ENCODE measurements at regions not wholly inside any gene's neighbourhood (a gene's known extent, or its start where the extent isn't known, plus 50 kb on each side); places are given as distances from the start of the nearest gene placed in this dataset.
"Not testable (repeated sequence)": the region's sequence is repeated elsewhere in the genome, so short reads cannot be mapped to it uniquely, and the experiment has no call there.

DNA sequence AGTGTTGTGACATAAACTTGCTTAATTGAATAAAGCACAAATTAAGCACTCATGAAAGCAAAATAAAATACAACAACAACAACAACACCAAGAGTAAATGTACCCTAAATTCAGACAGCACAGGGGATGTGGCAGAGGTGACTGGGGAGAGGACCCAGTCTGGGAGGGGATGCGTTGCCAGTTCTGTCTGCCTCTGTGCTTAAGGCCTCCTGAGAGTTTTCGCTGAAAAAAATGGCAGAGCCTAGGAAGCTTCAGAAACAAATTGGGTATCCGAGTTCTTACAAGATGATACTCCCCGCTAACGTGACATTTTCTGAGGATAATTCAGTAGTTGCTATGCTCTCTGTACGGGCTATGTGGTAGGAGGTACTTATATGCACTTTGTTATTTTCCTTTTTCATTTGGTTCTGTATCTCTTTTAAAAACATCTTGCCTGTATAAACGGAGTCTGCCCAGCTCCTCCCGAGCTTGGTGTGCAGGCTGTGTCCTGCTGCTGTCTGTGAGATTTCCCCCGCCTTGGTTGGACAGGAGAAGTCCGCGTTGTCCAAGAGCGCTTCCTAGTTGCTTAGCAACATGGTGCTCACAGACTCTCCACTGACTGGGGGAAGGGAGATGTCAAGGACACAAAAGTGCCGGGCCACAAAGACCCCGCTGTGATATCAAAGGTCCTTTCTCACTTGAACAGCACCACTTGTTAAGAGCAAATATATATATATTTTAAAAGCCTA is 134.2 kb upstream of the CPHXL start:
- H3K4me3 ChIP-seq (ENCODE audit: low read length): no peak overlapping the region
- peak; percentile 16 for DNase-seq (ENCODE audit: low read depth)
- TF ChIP-seq, protein P1, sequence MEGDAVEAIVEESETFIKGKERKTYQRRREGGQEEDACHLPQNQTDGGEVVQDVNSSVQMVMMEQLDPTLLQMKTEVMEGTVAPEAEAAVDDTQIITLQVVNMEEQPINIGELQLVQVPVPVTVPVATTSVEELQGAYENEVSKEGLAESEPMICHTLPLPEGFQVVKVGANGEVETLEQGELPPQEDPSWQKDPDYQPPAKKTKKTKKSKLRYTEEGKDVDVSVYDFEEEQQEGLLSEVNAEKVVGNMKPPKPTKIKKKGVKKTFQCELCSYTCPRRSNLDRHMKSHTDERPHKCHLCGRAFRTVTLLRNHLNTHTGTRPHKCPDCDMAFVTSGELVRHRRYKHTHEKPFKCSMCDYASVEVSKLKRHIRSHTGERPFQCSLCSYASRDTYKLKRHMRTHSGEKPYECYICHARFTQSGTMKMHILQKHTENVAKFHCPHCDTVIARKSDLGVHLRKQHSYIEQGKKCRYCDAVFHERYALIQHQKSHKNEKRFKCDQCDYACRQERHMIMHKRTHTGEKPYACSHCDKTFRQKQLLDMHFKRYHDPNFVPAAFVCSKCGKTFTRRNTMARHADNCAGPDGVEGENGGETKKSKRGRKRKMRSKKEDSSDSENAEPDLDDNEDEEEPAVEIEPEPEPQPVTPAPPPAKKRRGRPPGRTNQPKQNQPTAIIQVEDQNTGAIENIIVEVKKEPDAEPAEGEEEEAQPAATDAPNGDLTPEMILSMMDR (IDR thresholded peaks at IDR 0.05; ENCODE audit: insufficient read depth, low read depth, low read length, missing control alignments): no peak

DNA sequence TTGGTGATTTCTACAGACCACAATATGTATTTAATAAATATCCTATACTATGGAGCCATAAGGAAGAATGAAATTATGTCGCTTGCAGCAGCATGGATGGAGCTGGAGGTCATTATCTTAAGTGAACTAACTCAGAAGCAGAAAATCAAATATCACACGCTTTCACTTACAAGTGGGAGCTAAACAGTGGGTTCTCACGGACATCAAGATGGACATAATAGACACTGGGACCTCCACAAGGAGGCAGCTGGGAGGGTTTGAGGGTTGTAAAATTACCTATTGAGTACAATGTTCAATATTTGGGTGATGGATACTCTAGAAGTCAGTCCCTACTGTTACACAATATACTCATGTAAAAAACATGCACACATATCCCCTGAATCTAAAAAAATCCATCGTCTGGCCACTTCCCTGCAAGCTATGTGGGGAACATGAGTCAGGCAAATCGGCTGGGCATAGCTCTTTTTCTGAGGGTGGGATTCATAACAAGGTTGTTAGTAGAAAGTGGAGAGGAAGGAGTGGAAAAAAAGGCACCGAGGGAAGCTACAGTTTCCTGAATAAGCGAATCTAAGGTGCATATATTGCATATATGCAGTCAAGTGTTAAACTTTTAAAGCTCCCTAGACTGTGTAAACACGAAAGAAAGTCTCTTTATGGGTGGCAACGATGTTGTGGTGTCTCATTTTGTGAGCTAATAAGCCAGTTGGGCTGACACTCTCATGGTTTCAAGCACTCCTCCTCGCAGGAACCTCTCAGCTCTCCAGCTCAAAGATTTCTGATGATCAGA is 135.2 kb upstream of the CPHXL start:
- TF ChIP-seq, protein P1 (IDR thresholded peaks at IDR 0.05; ENCODE audit: insufficient read depth, low read depth, low read length, missing control alignments): no peak
- H3K4me3 ChIP-seq (ENCODE audit: low read length): no peak overlapping the region
- no peak for DNase-seq (ENCODE audit: low read depth)

DNA sequence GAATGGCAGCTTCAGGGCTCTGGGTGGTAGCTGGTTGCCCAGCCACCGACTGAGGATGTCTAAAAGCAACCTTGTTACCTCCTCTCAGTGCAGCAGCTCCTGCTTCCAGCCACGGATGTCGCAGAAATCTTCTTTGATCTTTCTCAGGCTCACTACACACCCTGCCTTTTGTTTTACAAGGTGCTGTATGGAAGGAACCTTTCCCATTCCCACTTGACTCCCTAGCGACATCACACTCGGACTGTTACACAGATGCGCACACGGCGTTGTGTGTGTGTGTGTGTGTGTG is 135.8 kb upstream of the CPHXL start:
- no peak overlapping the region for H3K4me3 ChIP-seq (ENCODE audit: low read length)
- TF ChIP-seq, protein P1 (IDR thresholded peaks at IDR 0.05; ENCODE audit: insufficient read depth, low read depth, low read length, missing control alignments): no peak
- no peak for DNase-seq (ENCODE audit: low read depth)

DNA sequence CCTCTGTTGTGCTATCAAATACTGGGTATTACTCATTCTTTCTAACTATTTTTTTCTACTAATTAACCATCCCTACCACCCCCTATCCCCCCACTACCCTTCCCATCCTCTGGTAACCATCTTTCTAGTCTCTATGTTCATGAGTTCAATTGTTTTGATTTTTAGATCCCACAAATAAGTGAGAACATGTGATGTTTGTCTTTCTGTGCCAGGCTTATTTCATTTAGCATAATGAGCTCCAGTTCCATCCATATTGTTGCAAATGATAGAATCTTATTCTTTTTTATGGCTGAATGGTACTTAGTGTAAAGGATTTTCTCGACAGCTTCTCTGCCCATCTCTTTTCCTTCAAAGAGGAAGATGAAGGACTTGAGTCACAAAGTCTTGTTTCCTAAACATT is 138.0 kb upstream of the CPHXL start:
- TF ChIP-seq, protein P1 (IDR thresholded peaks at IDR 0.05; ENCODE audit: insufficient read depth, low read depth, low read length, missing control alignments): no peak
- DNase-seq (ENCODE audit: low read depth): no peak
- H3K4me3 ChIP-seq (ENCODE audit: low read length): no peak overlapping the region

DNA sequence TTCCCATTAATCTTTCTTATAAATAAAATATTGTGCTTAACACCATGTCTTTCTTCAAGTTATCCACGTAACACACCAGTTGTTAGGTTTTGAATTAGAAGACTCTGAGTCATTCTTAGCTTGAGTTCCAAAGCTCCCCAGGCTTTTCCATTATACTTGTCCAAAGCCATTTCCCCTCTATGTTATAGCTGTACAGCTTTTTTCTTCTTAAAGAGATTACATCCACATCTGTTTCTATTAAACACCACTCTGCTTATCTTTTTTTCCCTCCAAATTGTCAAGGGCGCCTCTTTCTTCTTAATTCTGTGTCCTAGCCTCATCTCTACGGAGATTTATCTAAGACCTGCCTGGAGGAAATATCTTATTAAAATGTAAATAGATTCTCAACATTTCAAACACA is 139.4 kb upstream of the CPHXL start:
- TF ChIP-seq, protein P1 (IDR thresholded peaks at IDR 0.05; ENCODE audit: insufficient read depth, low read depth, low read length, missing control alignments): no peak
- no peak for DNase-seq (ENCODE audit: low read depth)
- no peak overlapping the region for H3K4me3 ChIP-seq (ENCODE audit: low read length)

DNA sequence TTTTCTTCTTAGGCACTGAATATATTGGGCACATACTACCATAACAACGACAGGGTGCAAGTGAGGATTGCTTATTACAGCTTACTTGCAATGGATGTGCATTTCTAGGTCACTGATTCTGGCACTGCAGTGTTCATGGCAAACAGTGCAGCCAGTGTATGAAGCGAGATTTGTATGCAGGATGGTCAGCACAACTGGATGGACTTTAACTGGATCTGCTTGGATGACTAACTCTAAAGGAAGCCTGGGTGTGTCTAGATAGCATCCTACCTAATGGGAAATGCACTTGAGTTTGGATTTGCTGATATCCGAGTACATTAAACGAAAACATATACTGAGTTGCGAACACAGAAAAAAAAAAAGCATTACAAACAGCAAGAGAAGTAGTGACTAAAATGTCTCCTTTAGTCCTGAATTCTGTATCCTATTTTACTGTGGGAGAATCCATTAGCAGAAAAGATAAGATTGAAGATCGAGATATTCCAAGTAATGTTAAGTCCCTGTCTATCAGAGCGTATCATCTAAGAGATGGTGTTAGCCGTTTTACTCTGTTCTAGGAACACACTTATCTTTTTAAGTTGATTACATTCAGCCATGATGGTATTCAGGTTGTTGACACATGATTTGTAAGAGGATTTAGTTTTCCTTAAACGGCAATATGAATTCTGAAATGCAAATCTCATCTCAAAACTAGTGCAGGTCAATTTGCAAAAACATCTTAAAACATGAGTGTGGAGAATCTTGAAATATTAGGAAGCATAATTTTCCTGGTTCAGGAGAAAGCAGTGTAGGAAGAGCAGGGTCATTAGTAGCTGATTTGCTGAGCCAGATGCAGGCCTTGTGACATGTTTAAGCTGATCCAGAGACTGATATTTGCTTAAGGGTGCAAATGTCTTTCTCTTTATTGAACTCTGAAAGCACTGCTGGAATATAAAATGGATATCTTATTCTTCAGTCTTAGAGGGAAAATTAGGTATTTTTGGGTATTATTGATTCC is 142.6 kb upstream of the CPHXL start:
- H3K4me3 ChIP-seq (ENCODE audit: low read length): no peak overlapping the region
- TF ChIP-seq, protein P1 (IDR thresholded peaks at IDR 0.05; ENCODE audit: insufficient read depth, low read depth, low read length, missing control alignments): no peak
- DNase-seq (ENCODE audit: low read depth): no peak

DNA sequence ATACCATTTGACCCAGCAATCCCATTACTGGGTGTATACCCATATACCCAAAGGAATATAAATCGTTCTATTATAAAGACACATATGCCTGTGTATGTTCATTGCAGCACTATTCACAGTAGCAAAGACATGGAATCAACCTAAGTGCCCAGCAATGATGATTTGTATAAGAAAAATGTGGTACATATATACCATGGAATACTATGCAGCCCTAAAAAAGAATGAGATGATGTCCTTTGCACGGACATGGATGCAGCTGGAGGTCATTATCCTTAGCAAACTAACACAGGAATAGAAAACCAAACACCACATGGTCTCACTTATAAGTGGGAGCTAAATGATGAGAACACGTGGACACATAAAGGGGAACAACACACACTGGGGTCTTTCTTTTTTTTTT is 155.0 kb upstream of the CPHXL start:
- DNase-seq (ENCODE audit: low read depth); H3K4me3 ChIP-seq (ENCODE audit: low read length): not testable (repeated sequence)

Data from epithelial cell of esophagus (primary cell).